HEK293 (cell line): ENCODE measurements at regions not wholly inside any gene's neighbourhood (a gene's known extent, or its start where the extent isn't known, plus 50 kb on each side); places are given as distances from the start of the nearest gene placed in this dataset.

Experiments
- CTCF ChIA-PET: fragments of 350-600 bp; formaldehyde crosslinking; extraction: SDS; loops from one replicate; lab custom pipeline; 2021; ENCODE audit warnings: antibody characterized with exemption; lab: Yijun Ruan, JAX
- POLR2A ChIA-PET: fragments of 300-600 bp; formaldehyde crosslinking; extraction: SDS; loops from one replicate; lab custom pipeline; 2020; ENCODE audit warnings: antibody characterized with exemption, inconsistent platforms; lab: Yijun Ruan, JAX
- H3K27ac ChIP-seq: fragments of 200-500 bp; sonication (Bioruptor generic); 2 replicates; pipeline ENCODE4 v1.5.1; 2014; ENCODE audit warnings: low read depth, low read length, control low read depth, inconsistent platforms; ENCODE audit errors: extremely low read depth
- H3K36me3 ChIP-seq, 2 experiments: fragments of 200-500 bp in 1 of 2; sonication (Bioruptor generic) in 1 of 2; 1 replicate in 1 of 2; 2 replicates in 1 of 2; pipeline ENCODE4 v1.5.1; 2014 to 2017; ENCODE audit warnings: inconsistent platforms in 2 of 2, low read length in 2 of 2; ENCODE audit not compliant: control insufficient read depth in 2 of 2, insufficient read depth in 1 of 2
- H3K4me1 ChIP-seq: fragments of 200-500 bp; sonication (Bioruptor generic); 2 replicates; pipeline ENCODE4 v1.5.1; 2014; ENCODE audit warnings: mild to moderate bottlenecking, low read length, inconsistent platforms; ENCODE audit not compliant: control insufficient read depth, insufficient read depth
- H3K4me3 ChIP-seq: 2 replicates; pipeline ENCODE4 v1.5.1; 2011; ENCODE audit warnings: low read depth, mild to moderate bottlenecking, control low read depth, low read length, moderate library complexity
- H3K9me3 ChIP-seq: fragments of 200-500 bp; sonication (Bioruptor generic); 2 replicates; pipeline ENCODE4 v1.5.1; 2014; ENCODE audit warnings: low read depth, low read length, inconsistent platforms; ENCODE audit not compliant: control insufficient read depth, insufficient read depth
- BCL11A ChIP-seq: fragments of 450-650 bp; formaldehyde crosslinking; IDR thresholded peaks from 2 replicates; pipeline ENCODE4 v1.5.1; 2016; ENCODE audit warnings: low read depth, missing biosample characterization, missing genetic modification characterization
- EGR2 ChIP-seq: fragments of 450-650 bp; formaldehyde crosslinking; IDR thresholded peaks from 2 replicates; pipeline ENCODE4 v1.5.1; 2016; ENCODE audit warnings: low read depth, missing biosample characterization, missing genetic modification characterization
- FEZF1 ChIP-seq: fragments of 450-650 bp; formaldehyde crosslinking; IDR thresholded peaks from 2 replicates; pipeline ENCODE4 v1.5.1; 2016; ENCODE audit warnings: missing biosample characterization, missing genetic modification characterization
- GLIS1 ChIP-seq: fragments of 450-650 bp; formaldehyde crosslinking; IDR thresholded peaks from 2 replicates; pipeline ENCODE4 v1.5.1; 2016; ENCODE audit warnings: missing biosample characterization, missing genetic modification characterization
- GLIS2 ChIP-seq: fragments of 450-650 bp; formaldehyde crosslinking; IDR thresholded peaks from 2 replicates; pipeline ENCODE4 v1.5.1; 2016; ENCODE audit warnings: missing biosample characterization, missing genetic modification characterization
- KLF7 ChIP-seq: fragments of 450-650 bp; formaldehyde crosslinking; IDR thresholded peaks from 2 replicates; pipeline ENCODE4 v1.5.1; 2016; ENCODE audit warnings: missing biosample characterization, missing genetic modification characterization, borderline replicate concordance
- OSR2 ChIP-seq: fragments of 450-650 bp; formaldehyde crosslinking; IDR thresholded peaks from 2 replicates; pipeline ENCODE4 v1.5.1; 2016; ENCODE audit warnings: missing biosample characterization, missing genetic modification characterization
- SCRT2 ChIP-seq: fragments of 450-650 bp; formaldehyde crosslinking; IDR thresholded peaks from 2 replicates; pipeline ENCODE4 v1.5.1; 2016; ENCODE audit warnings: missing biosample characterization, missing genetic modification characterization
- ZFHX2 ChIP-seq: fragments of 450-650 bp; formaldehyde crosslinking; conservative IDR thresholded peaks from 2 replicates; pipeline ENCODE4 v1.5.1; 2016; ENCODE audit warnings: missing biosample characterization, missing genetic modification characterization
- ZNF10 ChIP-seq: fragments of 450-650 bp; formaldehyde crosslinking; IDR thresholded peaks from 2 replicates; pipeline ENCODE4 v1.5.1; 2017; ENCODE audit warnings: missing biosample characterization, missing genetic modification characterization
- ZNF155 ChIP-seq: fragments of 450-650 bp; formaldehyde crosslinking; IDR thresholded peaks from 2 replicates; pipeline ENCODE4 v1.5.1; 2016; ENCODE audit warnings: missing biosample characterization, missing genetic modification characterization
- ZNF16 ChIP-seq: fragments of 450-650 bp; formaldehyde crosslinking; IDR thresholded peaks from 2 replicates; pipeline ENCODE4 v1.5.1; 2016; ENCODE audit warnings: low read depth, missing biosample characterization, missing genetic modification characterization
- ZNF2 ChIP-seq: fragments of 450-650 bp; formaldehyde crosslinking; IDR thresholded peaks from 2 replicates; pipeline ENCODE4 v1.5.1; 2016; ENCODE audit warnings: missing biosample characterization, missing genetic modification characterization
- ZNF26 ChIP-seq: fragments of 450-650 bp; formaldehyde crosslinking; IDR thresholded peaks from 2 replicates; pipeline ENCODE4 v1.5.1; 2016; ENCODE audit warnings: missing biosample characterization, missing genetic modification characterization
- ZNF311 ChIP-seq: fragments of 450-650 bp; formaldehyde crosslinking; IDR thresholded peaks from 2 replicates; pipeline ENCODE4 v1.5.1; 2017; ENCODE audit warnings: missing biosample characterization, missing genetic modification characterization, borderline replicate concordance
- ZNF341 ChIP-seq: fragments of 450-650 bp; formaldehyde crosslinking; IDR thresholded peaks from 2 replicates; pipeline ENCODE4; 2016; ENCODE audit warnings: low read depth, missing biosample characterization, missing genetic modification characterization
- ZNF521 ChIP-seq: fragments of 450-650 bp; formaldehyde crosslinking; IDR thresholded peaks from 2 replicates; pipeline ENCODE4 v1.5.1; 2017; ENCODE audit warnings: missing biosample characterization, mild to moderate bottlenecking, missing genetic modification characterization
- ZNF561 ChIP-seq: fragments of 450-650 bp; IDR thresholded peaks from 2 replicates; pipeline ENCODE4 v1.5.1; 2018; ENCODE audit warnings: missing biosample characterization, missing genetic modification characterization, borderline replicate concordance
- ZNF792 ChIP-seq: fragments of 450-650 bp; formaldehyde crosslinking; IDR thresholded peaks from 2 replicates; pipeline ENCODE4 v1.5.1; 2016; ENCODE audit warnings: missing biosample characterization, missing genetic modification characterization
- TF ChIP-seq, protein P1 (sequence below): fragments of 450-650 bp; formaldehyde crosslinking; IDR thresholded peaks from 2 replicates; pipeline ENCODE4 v1.5.1; 2017; ENCODE audit warnings: missing biosample characterization, mild to moderate bottlenecking, missing genetic modification characterization, moderate library complexity
- TF ChIP-seq, protein P2 (sequence below): fragments of 450-650 bp; formaldehyde crosslinking; IDR thresholded peaks from 2 replicates; pipeline ENCODE4 v1.5.1; 2016; ENCODE audit warnings: missing biosample characterization, missing genetic modification characterization

DNA sequence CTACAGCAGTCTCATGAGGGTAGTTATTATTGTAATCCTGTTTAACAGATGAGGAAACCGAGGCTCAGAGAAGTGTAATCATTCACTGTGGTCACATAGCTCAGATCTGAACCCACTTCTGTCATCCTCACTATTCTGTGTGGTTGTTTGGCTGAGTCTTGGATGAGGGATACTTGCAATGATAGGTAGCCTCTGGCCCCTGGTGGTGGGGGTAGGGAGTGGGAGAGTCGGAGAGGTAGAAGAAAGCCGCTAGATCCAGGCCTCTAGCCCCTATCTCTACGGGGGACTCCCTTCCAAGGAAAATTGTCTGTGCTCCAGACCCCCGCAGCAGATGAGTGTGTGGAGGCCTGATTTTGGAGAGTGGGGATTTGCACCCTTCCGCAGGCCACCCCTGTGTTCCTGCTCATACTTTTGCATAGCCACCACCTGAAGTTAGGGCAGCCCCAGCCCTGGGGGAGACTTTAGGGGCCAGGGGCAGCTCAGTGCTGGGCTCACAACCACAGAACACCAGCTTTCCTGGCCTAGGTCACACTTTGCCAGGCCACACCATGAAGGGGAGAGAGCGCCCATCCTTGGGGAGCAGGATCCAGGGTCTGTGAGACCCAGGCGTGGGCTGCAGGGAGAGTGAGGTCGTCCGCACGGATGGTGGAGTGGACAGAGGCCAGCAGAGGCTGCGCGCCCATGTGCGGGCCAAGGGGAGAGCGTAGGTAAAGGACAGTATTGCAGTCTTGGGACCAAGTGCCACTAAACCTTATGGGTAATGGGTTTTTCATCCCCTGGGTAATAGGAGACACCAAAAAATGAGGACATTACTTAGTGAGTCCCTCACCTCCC lies 148.2 kb downstream of the GLI2 start (continued):
- TF ChIP-seq, protein P1, sequence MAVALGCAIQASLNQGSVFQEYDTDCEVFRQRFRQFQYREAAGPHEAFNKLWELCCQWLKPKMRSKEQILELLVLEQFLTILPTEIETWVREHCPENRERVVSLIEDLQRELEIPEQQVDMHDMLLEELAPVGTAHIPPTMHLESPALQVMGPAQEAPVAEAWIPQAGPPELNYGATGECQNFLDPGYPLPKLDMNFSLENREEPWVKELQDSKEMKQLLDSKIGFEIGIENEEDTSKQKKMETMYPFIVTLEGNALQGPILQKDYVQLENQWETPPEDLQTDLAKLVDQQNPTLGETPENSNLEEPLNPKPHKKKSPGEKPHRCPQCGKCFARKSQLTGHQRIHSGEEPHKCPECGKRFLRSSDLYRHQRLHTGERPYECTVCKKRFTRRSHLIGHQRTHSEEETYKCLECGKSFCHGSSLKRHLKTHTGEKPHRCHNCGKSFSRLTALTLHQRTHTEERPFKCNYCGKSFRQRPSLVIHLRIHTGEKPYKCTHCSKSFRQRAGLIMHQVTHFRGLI, result no peak
- TF ChIP-seq FEZF1 (tag by site-specific recombination) (no peak), ZNF26 (tag by site-specific recombination) (no peak), BCL11A (no peak), ZNF341 (no peak), ZNF792 (tag by site-specific recombination) (no peak), ZNF311 (tag by site-specific recombination) (no peak)
- TF ChIP-seq, all 188 proteins: peak for 0

- ChIA-PET CTCF (interaction anchor here (0.5 to 1.0 kb wide), 2 partner anchors 10 to 211 kb away, joined by 3 to 5 read pairs; no protein-coding TSS in a partner anchor), POLR2A (no interaction called here)
- Histone ChIP-seq H3K9me3 (no peaks in the 10 kb centered on the region), H3K4me3 (no peak overlapping the region), H3K27ac (no peak overlapping the region), H3K36me3 (no peaks in the 10 kb centered on the region), H3K4me1 (no peaks in the 10 kb centered on the region)
- TF ChIP-seq KLF7 (tag by site-specific recombination) (no peak), ZNF561 (tag by site-specific recombination) (no peak), GLIS1 (tag by site-specific recombination) (peak; percentile 79), ZNF16 (tag by site-specific recombination) (no peak), OSR2 (tag by site-specific recombination) (no peak), ZNF521 (tag by site-specific recombination) (no peak), GLIS2 (tag by site-specific recombination) (no peak), ZNF155 (tag by site-specific recombination) (no peak), ZFHX2 (tag by site-specific recombination) (peak; percentile 37), ZNF2 (tag by site-specific recombination) (no peak), EGR2 (peak; percentile 51; the same call in 1 of the 2 replicates), ZNF341 (peak; percentile 62)
These were observed 149.0 kb downstream of the GLI2 start for GRCh38 chr2:120884472-120885290.

DNA sequence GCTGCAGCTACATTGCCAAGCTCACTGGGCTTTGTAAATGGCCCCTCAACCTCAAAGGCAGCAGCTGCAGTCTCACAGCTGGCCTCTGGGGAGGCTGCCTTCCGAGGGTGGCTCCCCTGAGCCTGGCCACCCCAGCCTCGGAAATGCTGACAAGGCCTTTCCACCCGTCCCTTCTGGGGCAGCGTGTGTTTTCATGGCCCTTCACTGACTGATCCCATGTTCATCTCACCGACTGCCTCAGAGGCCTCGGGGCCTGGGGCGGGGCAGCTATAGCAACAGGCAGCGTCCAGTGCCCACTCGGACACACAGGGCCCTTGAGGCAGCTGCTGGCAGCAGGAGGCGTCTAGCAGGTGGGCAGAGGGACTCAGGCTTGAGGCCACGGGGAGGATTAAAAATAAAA lies 149.7 kb downstream of the GLI2 start:
- Histone ChIP-seq H3K4me3 (no peak overlapping the region), H3K9me3 (no peaks in the 10 kb centered on the region), H3K36me3 (no peaks in the 10 kb centered on the region), H3K27ac (no peak overlapping the region), H3K4me1 (no peaks in the 10 kb centered on the region)
- ChIA-PET CTCF (interaction anchor here (1.0 kb wide), 1 partner anchor 210 kb away, joined by 3 read pairs; no protein-coding TSS in a partner anchor), POLR2A (no interaction called here)
- TF ChIP-seq, protein P2, sequence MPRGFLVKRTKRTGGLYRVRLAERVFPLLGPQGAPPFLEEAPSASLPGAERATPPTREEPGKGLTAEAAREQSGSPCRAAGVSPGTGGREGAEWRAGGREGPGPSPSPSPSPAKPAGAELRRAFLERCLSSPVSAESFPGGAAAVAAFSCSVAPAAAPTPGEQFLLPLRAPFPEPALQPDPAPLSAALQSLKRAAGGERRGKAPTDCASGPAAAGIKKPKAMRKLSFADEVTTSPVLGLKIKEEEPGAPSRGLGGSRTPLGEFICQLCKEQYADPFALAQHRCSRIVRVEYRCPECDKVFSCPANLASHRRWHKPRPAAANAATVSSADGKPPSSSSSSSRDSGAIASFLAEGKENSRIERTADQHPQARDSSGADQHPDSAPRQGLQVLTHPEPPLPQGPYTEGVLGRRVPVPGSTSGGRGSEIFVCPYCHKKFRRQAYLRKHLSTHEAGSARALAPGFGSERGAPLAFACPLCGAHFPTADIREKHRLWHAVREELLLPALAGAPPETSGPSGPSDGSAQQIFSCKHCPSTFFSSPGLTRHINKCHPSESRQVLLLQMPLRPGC, result no peak
- TF ChIP-seq GLIS1 (tag by site-specific recombination) (0 out of 2 replicates have a peak, but pooled peaks have one; percentile 23), EGR2 (peak; percentile 23; the same call in 1 of the 2 replicates), ZNF10 (no peak), SCRT2 (tag by site-specific recombination) (no peak)
